Stimulated activated naive B cell treated with anti-CD40 and anti-IgM and Interleukin-4, amounts not matched to agents 10 μg/mL and 1 μg/mL and 100 μg/mL, for 72 hours (primary cell): ENCODE measurements at regions not wholly inside any gene's neighbourhood (a gene's known extent, or its start where the extent isn't known, plus 50 kb on each side); places are given as distances from the start of the nearest gene placed in this dataset.
"Not testable (repeated sequence)": the region's sequence is repeated elsewhere in the genome, so short reads cannot be mapped to it uniquely, and the experiment has no call there.

Experiments used
- ATAC-seq, 2 donors: fragments of 150-1000 bp; cut with Tn5 transposase; replicated peaks; 2 replicates each; pipeline ENCODE4 v1.10.0; 2021; ENCODE audit warnings: moderate library complexity in 1 of 2
- DNase-seq: peaks from one replicate; pipeline ENCODE4 v3.0.0; 2021
- H3K27ac Mint-ChIP-seq: one replicate; pipeline ENCODE4 v1.8.0; 2022; ENCODE audit warnings: mild to moderate bottlenecking, mixed read lengths
- H3K27me3 Mint-ChIP-seq, 2 donors: one replicate each; pipeline ENCODE4 v1.8.0; 2022; ENCODE audit warnings: mixed read lengths in 2 of 2
- H3K36me3 Mint-ChIP-seq, 2 donors: one replicate each; pipeline ENCODE4 v1.8.0; 2022; ENCODE audit warnings: mixed read lengths in 2 of 2, mild to moderate bottlenecking in 1 of 2
- H3K4me1 Mint-ChIP-seq, 2 donors: one replicate each; pipeline ENCODE4 v1.8.0; 2022; ENCODE audit warnings: mixed read lengths in 2 of 2, mild to moderate bottlenecking in 1 of 2
- H3K4me3 Mint-ChIP-seq, 2 donors: one replicate each; pipeline ENCODE4 v1.8.0; 2022; ENCODE audit warnings: mild to moderate bottlenecking in 2 of 2, mixed read lengths in 2 of 2, moderate library complexity in 1 of 2
- H3K9me3 Mint-ChIP-seq, 2 donors: one replicate each; pipeline ENCODE4 v1.8.0; 2022; ENCODE audit warnings: mixed read lengths in 2 of 2, mild to moderate bottlenecking in 1 of 2

- ATAC-seq, result no peak
- Mint-ChIP-seq H3K4me3 (no peak overlapping the region), H3K27ac (no peak overlapping the region), H3K36me3 (no peaks in the 10 kb centered on the region), H3K9me3 (peaks cover 0 to 3% of the 10 kb centered on the region in 2 donors), H3K27me3 (no peaks in the 10 kb centered on the region), H3K4me1 (peaks cover 7 to 8% of the 10 kb centered on the region in 2 donors)
- DNase-seq, result no peak
Measured at GRCh38 chr1:174105086-174105485, 54.2 kb upstream of the RABGAP1L start.

DNA sequence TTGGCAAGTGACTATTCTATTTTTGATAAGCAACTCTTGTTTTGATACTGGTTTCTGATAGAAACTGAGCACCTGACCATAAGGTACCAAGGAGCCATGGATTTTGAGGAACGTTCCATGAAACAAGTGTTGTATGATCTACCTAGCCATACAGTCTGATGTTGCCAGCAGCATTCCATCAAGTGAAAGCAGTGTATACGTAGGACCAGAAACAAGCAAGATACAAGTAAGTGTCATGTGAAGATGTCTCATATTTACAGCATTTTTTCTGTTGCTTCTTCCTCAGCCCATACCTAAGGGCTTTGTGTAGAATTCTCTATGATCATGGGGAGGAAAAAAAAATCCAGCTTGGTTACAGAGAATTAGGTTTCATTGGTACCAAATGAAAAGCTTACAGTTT lies 55.6 kb upstream of the RABGAP1L start:
- Mint-ChIP-seq H3K27me3 (no peaks in the 10 kb centered on the region), H3K4me3 (no peak overlapping the region)
- ATAC-seq, result no peak

GRCh38 chr1:174101976-174102375 lies 57.3 kb upstream of the RABGAP1L start:
- H3K4me3 Mint-ChIP-seq, DNase-seq, H3K9me3 Mint-ChIP-seq, H3K27ac Mint-ChIP-seq, H3K4me1 Mint-ChIP-seq, H3K27me3 Mint-ChIP-seq, ATAC-seq, H3K36me3 Mint-ChIP-seq: not testable (repeated sequence)

More for the DNA sequence above, 55.6 kb upstream of the RABGAP1L start:
- Mint-ChIP-seq H3K36me3 (no peaks in the 10 kb centered on the region), H3K27ac (no peak overlapping the region), H3K4me1 (no peaks in the 10 kb centered on the region), H3K9me3 (peaks cover 0 to under 1% of the 10 kb centered on the region in 2 donors)
- DNase-seq, result no peak

GRCh38 chr1:174097426-174097825 lies 61.9 kb upstream of the RABGAP1L start:
- H3K9me3 Mint-ChIP-seq, result no peaks in the 10 kb centered on the region
- ATAC-seq, result no peak
- H3K4me3 Mint-ChIP-seq, result no peak overlapping the region
- H3K27me3 Mint-ChIP-seq, result no peaks in the 10 kb centered on the region
- DNase-seq, result no peak
- H3K27ac Mint-ChIP-seq, result no peak overlapping the region
- no peaks in the 10 kb centered on the region for H3K4me1 Mint-ChIP-seq
- no peaks in the 10 kb centered on the region for H3K36me3 Mint-ChIP-seq

DNA sequence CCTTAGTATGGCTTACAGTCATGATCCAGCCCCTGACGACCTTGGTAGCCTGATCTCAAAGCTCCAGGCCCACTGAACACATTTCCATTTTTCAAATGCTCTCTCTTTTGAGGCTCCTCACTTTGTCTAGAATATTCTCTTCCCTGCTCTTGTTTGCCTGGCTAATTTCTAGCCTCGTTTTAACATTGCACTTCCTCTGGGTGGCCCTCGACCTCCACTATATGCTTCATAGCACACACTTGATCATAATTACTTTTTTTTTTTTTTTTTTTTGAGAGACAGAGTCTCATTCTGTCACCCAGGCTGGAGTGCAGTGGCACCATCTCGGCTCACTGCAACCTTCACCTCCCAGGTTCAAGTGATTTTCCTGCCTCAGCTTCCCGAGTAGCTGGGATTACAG lies 65.5 kb upstream of the RABGAP1L start:
- not testable (repeated sequence) for DNase-seq, H3K36me3 Mint-ChIP-seq
- ATAC-seq, result peak; percentile 69 to 72

GRCh38 chr1:174090471-174090870 lies 68.3 kb upstream of the RC3H1 start:
- Mint-ChIP-seq H3K27me3 (no peaks in the 10 kb centered on the region), H3K4me3 (no peak overlapping the region), H3K27ac (no peak overlapping the region), H3K9me3 (peaks cover 5 to 9% of the 10 kb centered on the region in 2 donors), H3K36me3 (peaks cover 0 to 4% of the 10 kb centered on the region in 2 donors), H3K4me1 (no peaks in the 10 kb centered on the region)
- DNase-seq (no peak), ATAC-seq (no peak)

More for the DNA sequence above, 65.5 kb upstream of the RABGAP1L start:
- H3K9me3 Mint-ChIP-seq, H3K4me1 Mint-ChIP-seq, H3K27me3 Mint-ChIP-seq, H3K4me3 Mint-ChIP-seq, H3K27ac Mint-ChIP-seq: not testable (repeated sequence)

- peaks cover 9 to 10% of the 10 kb centered on the region in 2 donors for H3K9me3 Mint-ChIP-seq
- H3K4me3 Mint-ChIP-seq, result no peak overlapping the region
- no peak overlapping the region for H3K27ac Mint-ChIP-seq
- H3K4me1 Mint-ChIP-seq, result peaks cover 0 to 7% of the 10 kb centered on the region in 2 donors
- peaks cover 0 to 5% of the 10 kb centered on the region in 2 donors for H3K36me3 Mint-ChIP-seq
- no peak for DNase-seq
- no peak for ATAC-seq
- H3K27me3 Mint-ChIP-seq, result no peaks in the 10 kb centered on the region
Measured at GRCh38 chr1:174080819-174081218, 58.7 kb upstream of the RC3H1 start.

GRCh38 chr1:174079796-174080195 lies 57.6 kb upstream of the RC3H1 start:
- no peak overlapping the region for H3K27ac Mint-ChIP-seq
- DNase-seq (no peak), ATAC-seq (no peak)
- no peaks in the 10 kb centered on the region for H3K27me3 Mint-ChIP-seq
- peaks cover 8% of the 10 kb centered on the region in 2 donors for H3K9me3 Mint-ChIP-seq
- H3K4me3 Mint-ChIP-seq, result no peak overlapping the region
- peaks cover 0 to 5% of the 10 kb centered on the region in 2 donors for H3K36me3 Mint-ChIP-seq
- peaks cover 0 to 7% of the 10 kb centered on the region in 2 donors for H3K4me1 Mint-ChIP-seq

DNA sequence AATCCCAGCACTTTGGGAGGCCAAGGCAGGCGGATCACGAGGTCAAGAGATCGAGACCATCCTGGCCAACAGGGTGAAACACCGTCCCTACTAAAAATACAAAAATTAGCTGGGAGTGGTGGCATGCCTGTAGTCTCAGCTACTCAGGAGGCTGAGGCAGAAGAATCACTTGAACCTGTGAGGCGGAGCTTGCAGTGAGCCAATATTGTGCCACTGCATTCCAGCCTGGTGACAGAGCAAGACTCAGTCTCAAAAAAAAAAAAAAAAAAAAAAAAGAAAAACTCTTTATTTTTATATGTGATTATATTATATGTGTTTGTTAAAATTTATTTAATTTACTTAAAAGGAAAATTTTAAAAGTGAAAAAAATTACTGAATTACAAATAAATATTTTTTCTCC lies 56.8 kb upstream of the RC3H1 start:
- DNase-seq, H3K27ac Mint-ChIP-seq, H3K4me3 Mint-ChIP-seq, H3K9me3 Mint-ChIP-seq, H3K27me3 Mint-ChIP-seq, H3K4me1 Mint-ChIP-seq, ATAC-seq, H3K36me3 Mint-ChIP-seq: not testable (repeated sequence)

- Mint-ChIP-seq H3K27me3 (no peaks in the 10 kb centered on the region), H3K27ac (no peak overlapping the region), H3K4me3 (no peak overlapping the region), H3K36me3 (peaks cover 0 to 5% of the 10 kb centered on the region in 2 donors), H3K9me3 (peaks cover 8% of the 10 kb centered on the region in 2 donors), H3K4me1 (peaks cover 0 to 7% of the 10 kb centered on the region in 2 donors)
- DNase-seq (no peak), ATAC-seq (no peak)
Measured at GRCh38 chr1:174077749-174078490, 55.8 kb upstream of the RC3H1 start.

- Mint-ChIP-seq H3K27ac (no peak overlapping the region), H3K27me3 (peaks cover 0 to 3% of the 10 kb centered on the region in 2 donors), H3K4me1 (peaks cover 0 to 7% of the 10 kb centered on the region in 2 donors), H3K4me3 (no peak overlapping the region), H3K36me3 (no peaks in the 10 kb centered on the region), H3K9me3 (no peaks in the 10 kb centered on the region)
- no peak for DNase-seq
- no peak for ATAC-seq
Measured at GRCh38 chr1:174075245-174075692, 53.1 kb upstream of the RC3H1 start.

GRCh38 chr1:174074757-174075156 lies 52.6 kb upstream of the RC3H1 start:
- DNase-seq (no peak), ATAC-seq (no peak)
- Mint-ChIP-seq H3K27ac (no peak overlapping the region), H3K36me3 (no peaks in the 10 kb centered on the region), H3K4me1 (peaks cover 0 to 5% of the 10 kb centered on the region in 2 donors), H3K4me3 (no peak overlapping the region), H3K9me3 (no peaks in the 10 kb centered on the region), H3K27me3 (peaks cover 0 to 3% of the 10 kb centered on the region in 2 donors)

GRCh38 chr1:174072581-174072980 lies 50.4 kb upstream of the RC3H1 start:
- H3K4me3 Mint-ChIP-seq, result no peak overlapping the region
- ATAC-seq (no peak), DNase-seq (no peak)
- no peaks in the 10 kb centered on the region for H3K36me3 Mint-ChIP-seq
- peaks cover 0 to 3% of the 10 kb centered on the region in 2 donors for H3K27me3 Mint-ChIP-seq
- H3K4me1 Mint-ChIP-seq, result no peaks in the 10 kb centered on the region
- H3K9me3 Mint-ChIP-seq, result no peaks in the 10 kb centered on the region
- no peak overlapping the region for H3K27ac Mint-ChIP-seq
